Suprapubic skin (tissue), 4 donors: ENCODE measurements at regions not wholly inside any gene's neighbourhood (a gene's known extent, or its start where the extent isn't known, plus 50 kb on each side); places are given as distances from the start of the nearest gene placed in this dataset.

Source experiments
- DNase-seq, 2 donors: peaks; one replicate each; pipeline ENCODE4 v3.0.0-alpha.2; 2019; ENCODE audit warnings: low spot score in 2 of 2
- H3K27ac ChIP-seq: fragments of 200-600 bp; sonication (generic); one replicate; pipeline ENCODE4 v1.5.1; 2019
- H3K27me3 ChIP-seq: fragments of 200-600 bp; sonication (generic); one replicate; pipeline ENCODE4 v1.5.1; 2019
- H3K36me3 ChIP-seq: fragments of 200-600 bp; sonication (generic); one replicate; pipeline ENCODE4 v1.5.1; 2019
- H3K4me1 ChIP-seq: fragments of 200-600 bp; sonication (generic); one replicate; pipeline ENCODE4 v1.5.1; 2019
- H3K4me3 ChIP-seq: fragments of 200-600 bp; sonication (generic); one replicate; pipeline ENCODE4 v1.5.1; 2019; ENCODE audit warnings: mild to moderate bottlenecking
- H3K9me3 ChIP-seq: fragments of 200-600 bp; sonication (generic); one replicate; pipeline ENCODE4 v1.5.1; 2019
- EP300 ChIP-seq: sonication (generic); formaldehyde crosslinking; IDR thresholded peaks from one replicate; pipeline ENCODE4 v1.6.1; 2017; ENCODE audit warnings: antibody characterized with exemption
- POLR2A ChIP-seq, 2 donors: fragments of 450-650 bp; IDR thresholded peaks; one replicate each; pipeline ENCODE4 v1.6.1; 2017; ENCODE audit warnings: antibody characterized with exemption in 2 of 2, mild to moderate bottlenecking in 2 of 2, moderate library complexity in 2 of 2
- POLR2AphosphoS5 ChIP-seq, 3 donors: sonication (generic); formaldehyde crosslinking; IDR thresholded peaks; one replicate each; pipeline ENCODE4 v1.6.1; 2017; ENCODE audit warnings: antibody characterized with exemption in 3 of 3
- WGBS: methylation state at CpG from one replicate; pipeline ENCODE4 v1.1.5; 2018; 5-methylcytosine and 5-hydroxymethylcytosine counted together
- TF ChIP-seq, protein P1 (sequence below), 2 donors: fragments of 200-600 bp in 1 of 2; fragments of 450-650 bp in 1 of 2; sonication (generic) in 1 of 2; IDR thresholded peaks; one replicate each; pipeline ENCODE4 v1.5.1; 2016 to 2019; ENCODE audit warnings: antibody characterized with exemption in 2 of 2, mild to moderate bottlenecking in 1 of 2, moderate library complexity in 1 of 2

DNA sequence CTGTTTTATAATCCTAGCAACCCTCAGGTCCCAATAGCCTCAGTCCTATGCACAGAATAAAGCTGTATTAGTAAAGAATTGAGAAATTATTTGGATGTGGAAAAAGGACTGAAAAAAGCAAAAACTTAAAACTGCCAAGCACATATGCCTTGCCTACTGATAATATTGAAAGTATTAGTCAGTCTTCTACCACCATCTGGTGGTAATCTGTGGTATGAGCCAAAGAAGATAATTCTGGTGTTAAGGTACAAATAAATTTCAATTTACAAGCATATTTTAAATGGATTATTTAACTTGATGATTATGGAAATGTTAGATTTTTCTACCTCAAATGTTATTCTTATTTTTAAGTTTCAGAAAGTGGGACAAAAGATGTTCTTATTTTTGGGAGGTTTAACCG is 460.3 kb upstream of the KLHL1 start:
- H3K36me3 ChIP-seq = no peaks in the 10 kb centered on the region
- H3K4me3 ChIP-seq = no peak overlapping the region
- H3K27ac ChIP-seq = no peak overlapping the region
- WGBS = 84% methylated on average over 1 of the region's 1 CpG
- H3K4me1 ChIP-seq = no peaks in the 10 kb centered on the region
- TF ChIP-seq, protein P1, sequence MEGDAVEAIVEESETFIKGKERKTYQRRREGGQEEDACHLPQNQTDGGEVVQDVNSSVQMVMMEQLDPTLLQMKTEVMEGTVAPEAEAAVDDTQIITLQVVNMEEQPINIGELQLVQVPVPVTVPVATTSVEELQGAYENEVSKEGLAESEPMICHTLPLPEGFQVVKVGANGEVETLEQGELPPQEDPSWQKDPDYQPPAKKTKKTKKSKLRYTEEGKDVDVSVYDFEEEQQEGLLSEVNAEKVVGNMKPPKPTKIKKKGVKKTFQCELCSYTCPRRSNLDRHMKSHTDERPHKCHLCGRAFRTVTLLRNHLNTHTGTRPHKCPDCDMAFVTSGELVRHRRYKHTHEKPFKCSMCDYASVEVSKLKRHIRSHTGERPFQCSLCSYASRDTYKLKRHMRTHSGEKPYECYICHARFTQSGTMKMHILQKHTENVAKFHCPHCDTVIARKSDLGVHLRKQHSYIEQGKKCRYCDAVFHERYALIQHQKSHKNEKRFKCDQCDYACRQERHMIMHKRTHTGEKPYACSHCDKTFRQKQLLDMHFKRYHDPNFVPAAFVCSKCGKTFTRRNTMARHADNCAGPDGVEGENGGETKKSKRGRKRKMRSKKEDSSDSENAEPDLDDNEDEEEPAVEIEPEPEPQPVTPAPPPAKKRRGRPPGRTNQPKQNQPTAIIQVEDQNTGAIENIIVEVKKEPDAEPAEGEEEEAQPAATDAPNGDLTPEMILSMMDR (IDR thresholded peaks at IDR 0.05) = peak; percentile 26 to 42
- no peak for TF ChIP-seq EP300
- TF ChIP-seq POLR2AphosphoS5 (IDR thresholded peaks at IDR 0.05) = no peak
- TF ChIP-seq POLR2A (IDR thresholded peaks at IDR 0.05) = no peak
- DNase-seq = no peak
- no peaks in the 10 kb centered on the region for H3K27me3 ChIP-seq
- H3K9me3 ChIP-seq = no peaks in the 10 kb centered on the region

DNA sequence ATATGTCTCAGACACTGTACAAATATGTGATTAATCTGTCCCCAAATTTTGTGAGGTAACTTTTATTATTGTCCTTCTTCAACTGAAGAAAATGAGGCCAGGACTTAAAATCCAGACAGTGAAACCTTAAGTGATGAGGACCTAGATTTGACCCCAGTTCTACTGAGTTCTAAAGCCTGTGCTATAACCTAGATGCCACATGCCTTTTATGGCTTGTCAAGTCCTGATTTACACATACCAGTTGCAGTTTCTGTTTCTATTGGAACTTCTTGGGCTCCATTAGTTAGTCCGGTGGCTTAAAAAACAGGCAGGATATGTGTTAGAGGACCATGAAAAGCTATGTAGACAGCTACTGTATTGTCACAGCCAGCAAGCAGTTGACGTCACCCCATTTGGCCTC is 436.5 kb upstream of the KLHL1 start:
- H3K9me3 ChIP-seq = no peaks in the 10 kb centered on the region
- no peak for DNase-seq
- H3K4me1 ChIP-seq = no peaks in the 10 kb centered on the region
- no peak overlapping the region for H3K27ac ChIP-seq
- no peak overlapping the region for H3K4me3 ChIP-seq
- H3K36me3 ChIP-seq = no peaks in the 10 kb centered on the region
- 76% methylated on average over 2 of the region's 2 CpGs for WGBS
- no peaks in the 10 kb centered on the region for H3K27me3 ChIP-seq
- TF ChIP-seq, protein P1 (IDR thresholded peaks at IDR 0.05) = no peak
- TF ChIP-seq POLR2AphosphoS5 (IDR thresholded peaks at IDR 0.05) = no peak
- no peak for TF ChIP-seq EP300
- no peak for TF ChIP-seq POLR2A (IDR thresholded peaks at IDR 0.05)

DNA sequence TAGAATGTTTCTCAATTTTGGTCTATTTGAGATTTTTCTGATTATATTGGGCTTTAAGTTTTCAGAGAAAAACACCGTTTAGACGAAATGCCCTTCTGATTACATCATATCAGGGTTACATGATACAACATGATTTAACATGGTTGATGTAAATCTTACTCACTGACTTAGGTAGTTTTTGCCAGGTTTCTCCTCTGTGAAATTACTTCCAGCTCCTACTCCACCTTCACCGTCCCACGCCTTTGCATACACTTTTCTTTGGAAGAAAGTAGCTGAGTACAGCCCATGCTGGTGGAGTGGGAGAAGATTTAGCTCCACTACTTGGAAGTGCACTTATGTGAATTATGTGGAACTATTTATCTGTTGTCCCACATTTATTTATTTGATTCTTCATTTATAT is 433.2 kb upstream of the KLHL1 start:
- Histone ChIP-seq H3K4me1 (no peaks in the 10 kb centered on the region), H3K27ac (no peak overlapping the region), H3K36me3 (no peaks in the 10 kb centered on the region), H3K9me3 (no peaks in the 10 kb centered on the region), H3K4me3 (no peak overlapping the region), H3K27me3 (no peaks in the 10 kb centered on the region)
- 62% methylated on average over 4 of the region's 4 CpGs for WGBS
- TF ChIP-seq, protein P1 (IDR thresholded peaks at IDR 0.05) = no peak
- TF ChIP-seq POLR2AphosphoS5 (IDR thresholded peaks at IDR 0.05) = no peak
- TF ChIP-seq EP300 = no peak
- no peak for TF ChIP-seq POLR2A (IDR thresholded peaks at IDR 0.05)
- no peak for DNase-seq

DNA sequence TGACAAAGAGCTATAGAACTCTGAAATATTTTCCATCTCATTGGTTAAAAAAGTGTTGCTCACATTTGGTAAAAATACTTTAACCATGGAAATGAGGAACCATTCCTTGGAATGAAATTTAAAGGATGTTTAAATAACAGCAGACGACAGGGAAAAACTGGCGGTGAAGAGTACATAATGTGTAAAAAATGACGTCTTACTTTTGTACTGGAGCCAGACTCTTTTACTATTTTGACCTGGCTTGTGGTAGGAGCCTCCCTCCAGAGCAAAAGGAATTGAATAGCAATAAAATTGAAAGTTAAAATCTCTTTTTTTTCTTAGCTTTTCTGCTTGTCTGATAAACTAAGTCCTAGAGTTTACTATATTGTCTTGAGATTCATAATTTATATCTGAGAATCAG is 426.2 kb upstream of the KLHL1 start:
- Histone ChIP-seq H3K27me3 (no peaks in the 10 kb centered on the region), H3K4me1 (no peaks in the 10 kb centered on the region), H3K9me3 (no peaks in the 10 kb centered on the region), H3K4me3 (no peak overlapping the region), H3K36me3 (no peaks in the 10 kb centered on the region), H3K27ac (no peak overlapping the region)
- 32% methylated on average over 3 of the region's 3 CpGs for WGBS
- no peak for TF ChIP-seq EP300
- TF ChIP-seq POLR2AphosphoS5 (IDR thresholded peaks at IDR 0.05) = no peak
- TF ChIP-seq, protein P1 (IDR thresholded peaks at IDR 0.05) = no peak
- TF ChIP-seq POLR2A (IDR thresholded peaks at IDR 0.05) = no peak
- no peak for DNase-seq

DNA sequence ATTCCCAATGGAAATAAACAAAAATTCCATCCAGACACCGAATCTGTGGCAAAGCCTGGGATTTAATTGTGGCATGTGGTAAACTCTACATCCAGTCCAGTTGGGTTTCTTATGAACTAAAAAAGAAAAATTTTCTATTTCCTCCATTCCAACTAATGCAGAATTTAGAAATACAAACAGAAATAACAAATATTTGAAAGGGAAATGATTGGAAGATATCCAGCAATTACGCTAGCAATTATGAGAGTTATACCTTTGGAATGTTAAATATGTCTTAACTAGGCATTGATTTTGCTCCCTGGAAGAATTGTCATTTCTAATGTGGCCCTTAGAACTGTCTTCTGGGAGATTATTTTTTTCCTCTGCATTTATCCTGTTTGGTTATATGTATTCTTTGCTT is 421.4 kb upstream of the KLHL1 start:
- no peak overlapping the region for H3K27ac ChIP-seq
- 58% methylated on average over 2 of the region's 2 CpGs for WGBS
- TF ChIP-seq, protein P1 (IDR thresholded peaks at IDR 0.05) = no peak
- TF ChIP-seq EP300 = no peak
- TF ChIP-seq POLR2A (IDR thresholded peaks at IDR 0.05) = no peak
- TF ChIP-seq POLR2AphosphoS5 (IDR thresholded peaks at IDR 0.05) = no peak
- H3K9me3 ChIP-seq = no peaks in the 10 kb centered on the region
- H3K36me3 ChIP-seq = no peaks in the 10 kb centered on the region
- no peaks in the 10 kb centered on the region for H3K4me1 ChIP-seq
- H3K4me3 ChIP-seq = no peak overlapping the region
- DNase-seq = no peak
- H3K27me3 ChIP-seq = no peaks in the 10 kb centered on the region
